ENCODE measurements at regions not wholly inside any gene's neighbourhood (a gene's known extent, or its start where the extent isn't known, plus 50 kb on each side); places are given as distances from the start of the nearest gene placed in this dataset.
"Not testable (repeated sequence)": the region's sequence is repeated elsewhere in the genome, so short reads cannot be mapped to it uniquely, and the experiment has no call there.

- DNase-seq = not testable (repeated sequence)
These were observed 198.5 kb upstream of the CRIM1 start for GRCh38 chr2:36157093-36157492.

GRCh38 chr2:36147670-36148390 is 207.7 kb upstream of the CRIM1 start:
- DNase-seq = no peak

GRCh38 chr2:36146765-36147164 is 208.8 kb upstream of the CRIM1 start:
- no peak for DNase-seq

GRCh38 chr2:36140391-36140790 is 215.2 kb upstream of the CRIM1 start:
- DNase-seq = no peak

GRCh38 chr2:36137612-36138011 is 218.0 kb upstream of the CRIM1 start:
- DNase-seq = no peak

- DNase-seq = no peak
These were observed 221.3 kb upstream of the CRIM1 start for GRCh38 chr2:36134281-36134680.

- peak; percentile 5 for DNase-seq
These were observed 227.2 kb upstream of the CRIM1 start for GRCh38 chr2:36128359-36128758.

- DNase-seq = peak; percentile 64
These were observed 229.9 kb upstream of the CRIM1 start for GRCh38 chr2:36125702-36126101.

- no peak for DNase-seq
These were observed 231.6 kb upstream of the CRIM1 start for GRCh38 chr2:36123995-36124394.

GRCh38 chr2:36097022-36097421 is 258.6 kb upstream of the CRIM1 start:
- DNase-seq = no peak

GRCh38 chr2:36091844-36092741 is 263.5 kb upstream of the CRIM1 start:
- DNase-seq = not testable (repeated sequence)

GRCh38 chr2:36088716-36089328 is 266.8 kb upstream of the CRIM1 start:
- no peak for DNase-seq

- DNase-seq = no peak
These were observed 268.2 kb upstream of the CRIM1 start for GRCh38 chr2:36087344-36087743.

- DNase-seq = no peak
These were observed 275.8 kb upstream of the CRIM1 start for GRCh38 chr2:36079793-36080192.

- DNase-seq = no peak
These were observed 281.6 kb upstream of the CRIM1 start for GRCh38 chr2:36074008-36074407.

GRCh38 chr2:36071698-36072097 is 283.9 kb upstream of the CRIM1 start:
- no peak for DNase-seq

- DNase-seq = peak; percentile 48
These were observed 286.5 kb upstream of the CRIM1 start for GRCh38 chr2:36069074-36069473.

GRCh38 chr2:36068086-36068485 is 287.5 kb upstream of the CRIM1 start:
- DNase-seq = peak; percentile 10

GRCh38 chr2:36060133-36060532 is 295.4 kb upstream of the CRIM1 start:
- no peak for DNase-seq

- no peak for DNase-seq
These were observed 295.9 kb upstream of the CRIM1 start for GRCh38 chr2:36059691-36060090.

- no peak for DNase-seq
These were observed 296.6 kb upstream of the CRIM1 start for GRCh38 chr2:36058953-36059352.

GRCh38 chr2:36058076-36058475 is 297.5 kb upstream of the CRIM1 start:
- no peak for DNase-seq

- DNase-seq = no peak
These were observed 302.8 kb upstream of the CRIM1 start for GRCh38 chr2:36052819-36053218.

GRCh38 chr2:36044411-36044810 is 311.2 kb upstream of the CRIM1 start:
- peak; percentile 94 for DNase-seq
